HEK293T (cell line): ENCODE measurements at regions not wholly inside any gene's neighbourhood (a gene's known extent, or its start where the extent isn't known, plus 50 kb on each side); places are given as distances from the start of the nearest gene placed in this dataset.

Source experiments
- CTCF ChIA-PET: fragments of 350-600 bp; formaldehyde crosslinking; extraction: SDS; loops from one replicate; lab custom pipeline; 2021; ENCODE audit warnings: antibody characterized with exemption, inconsistent platforms; lab: Yijun Ruan, JAX
- POLR2A ChIA-PET: fragments of 350-600 bp; formaldehyde crosslinking; extraction: SDS; loops from one replicate; lab custom pipeline; 2020; ENCODE audit warnings: antibody characterized with exemption, inconsistent platforms; lab: Yijun Ruan, JAX
- DNase-seq: peaks from one replicate; pipeline ENCODE4 v3.0.0; 2012; ENCODE audit warnings: mixed read lengths; ENCODE audit errors: extremely low spot score
- ARNT ChIP-seq: fragments of 450-650 bp; IDR thresholded peaks from 2 replicates; pipeline ENCODE4 v1.6.1; 2017; ENCODE audit warnings: mild to moderate bottlenecking
- BHLHE40 ChIP-seq: fragments of 450-650 bp; IDR thresholded peaks from 2 replicates; pipeline ENCODE4 v1.6.1; 2016; ENCODE audit warnings: mild to moderate bottlenecking, moderate library complexity, borderline replicate concordance
- CTBP1 ChIP-seq: fragments of 450-650 bp; IDR thresholded peaks from 2 replicates; pipeline ENCODE4 v1.6.1; 2016; ENCODE audit warnings: borderline replicate concordance
- ELF4 ChIP-seq: fragments of 450-650 bp; IDR thresholded peaks from 2 replicates; pipeline ENCODE4 v1.6.1; 2017; ENCODE audit warnings: antibody characterized with exemption
- FOXA1 ChIP-seq: fragments of 450-650 bp; IDR thresholded peaks from 2 replicates; pipeline ENCODE4 v1.6.1; 2016; ENCODE audit warnings: mild to moderate bottlenecking
- FOXK2 ChIP-seq: fragments of 450-650 bp; IDR thresholded peaks from 2 replicates; pipeline ENCODE4 v1.6.1; 2016; ENCODE audit warnings: mild to moderate bottlenecking
- FOXM1 ChIP-seq: fragments of 450-650 bp; IDR thresholded peaks from 2 replicates; pipeline ENCODE4 v1.6.1; 2017; ENCODE audit warnings: mild to moderate bottlenecking, borderline replicate concordance
- HDGF ChIP-seq: fragments of 450-650 bp; IDR thresholded peaks from 2 replicates; pipeline ENCODE4 v1.6.1; 2017; ENCODE audit warnings: antibody characterized with exemption, borderline replicate concordance
- L3MBTL2 ChIP-seq: fragments of 450-650 bp; conservative IDR thresholded peaks from 2 replicates; pipeline ENCODE4 v1.6.1; 2016; ENCODE audit warnings: mild to moderate bottlenecking
- LEF1 ChIP-seq: fragments of 450-650 bp; IDR thresholded peaks from 2 replicates; pipeline ENCODE4 v1.6.1; 2017; ENCODE audit warnings: mild to moderate bottlenecking, borderline replicate concordance
- NFRKB ChIP-seq: fragments of 450-650 bp; IDR thresholded peaks from 2 replicates; pipeline ENCODE4 v1.6.1; 2016; ENCODE audit warnings: mild to moderate bottlenecking, moderate library complexity
- PKNOX1 ChIP-seq: fragments of 450-650 bp; IDR thresholded peaks from 2 replicates; pipeline ENCODE4 v1.6.1; 2016
- SP1 ChIP-seq: fragments of 450-650 bp; IDR thresholded peaks from 2 replicates; pipeline ENCODE4 v1.6.1; 2017
- SUZ12 ChIP-seq: fragments of 450-650 bp; IDR thresholded peaks from 2 replicates; pipeline ENCODE4 v1.6.1; 2016; ENCODE audit warnings: mild to moderate bottlenecking
- TARDBP ChIP-seq: fragments of 450-650 bp; IDR thresholded peaks from 2 replicates; pipeline ENCODE4 v1.6.1; 2016
- ZNF384 ChIP-seq: fragments of 450-650 bp; IDR thresholded peaks from 2 replicates; pipeline ENCODE4 v1.6.1; 2016

DNA sequence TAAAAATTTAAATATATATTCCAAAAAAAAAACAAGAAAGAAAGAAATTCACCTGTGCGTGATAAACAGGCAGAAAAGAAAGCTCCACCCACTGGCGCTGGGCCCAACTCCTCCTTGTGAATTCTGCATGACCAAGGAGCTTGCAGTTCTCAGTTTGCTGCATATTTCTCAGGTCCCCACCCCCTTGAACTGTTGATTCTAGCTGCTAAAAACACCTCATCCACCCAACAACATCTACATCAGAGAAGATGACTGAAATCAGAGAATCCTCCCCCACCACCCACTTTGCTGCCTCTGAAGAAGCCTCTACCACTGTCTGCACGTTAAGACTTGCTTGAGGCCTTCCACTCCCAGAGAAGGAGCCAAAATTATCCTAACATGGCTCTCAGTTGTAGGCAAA is 104.8 kb downstream of the RGS2 start:
- DNase-seq: no peak
- ChIA-PET CTCF (no interaction called here), POLR2A (no interaction called here)
- no peak for TF ChIP-seq HDGF

DNA sequence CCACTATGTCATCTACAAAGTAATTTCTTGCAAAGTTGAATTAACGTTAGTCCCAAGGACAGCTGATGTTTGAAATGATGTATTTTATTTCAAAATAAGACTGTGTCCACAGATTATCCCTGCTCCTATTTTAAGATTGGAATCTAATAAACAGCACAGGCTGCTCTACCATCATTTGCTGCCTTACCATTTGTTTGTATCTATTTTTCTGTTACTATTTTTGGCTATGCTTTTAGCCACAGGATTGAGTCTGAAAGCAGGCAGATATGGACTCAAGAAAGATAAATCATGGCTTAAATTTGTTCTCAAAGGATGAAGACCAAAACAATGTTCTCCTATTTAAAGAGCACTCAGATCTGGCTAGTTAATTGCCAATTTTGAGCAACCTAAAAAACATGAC is 105.3 kb downstream of the RGS2 start:
- CTCF ChIA-PET: no interaction called here
- no peak for TF ChIP-seq SUZ12
- TF ChIP-seq FOXK2: no peak
- no peak for TF ChIP-seq PKNOX1
- no peak for TF ChIP-seq SP1
- TF ChIP-seq FOXM1: no peak
- no peak for TF ChIP-seq BHLHE40
- no peak for TF ChIP-seq NFRKB
- no peak for TF ChIP-seq ELF4
- no peak for TF ChIP-seq FOXA1
- TF ChIP-seq LEF1: no peak
- TF ChIP-seq L3MBTL2: no peak
- no peak for TF ChIP-seq TARDBP
- TF ChIP-seq HDGF: no peak
- POLR2A ChIA-PET: no interaction called here
- DNase-seq: no peak

- POLR2A ChIA-PET: no interaction called here
Observed at GRCh38 chr1:192914696-192915095, 105.9 kb downstream of the RGS2 start.

DNA sequence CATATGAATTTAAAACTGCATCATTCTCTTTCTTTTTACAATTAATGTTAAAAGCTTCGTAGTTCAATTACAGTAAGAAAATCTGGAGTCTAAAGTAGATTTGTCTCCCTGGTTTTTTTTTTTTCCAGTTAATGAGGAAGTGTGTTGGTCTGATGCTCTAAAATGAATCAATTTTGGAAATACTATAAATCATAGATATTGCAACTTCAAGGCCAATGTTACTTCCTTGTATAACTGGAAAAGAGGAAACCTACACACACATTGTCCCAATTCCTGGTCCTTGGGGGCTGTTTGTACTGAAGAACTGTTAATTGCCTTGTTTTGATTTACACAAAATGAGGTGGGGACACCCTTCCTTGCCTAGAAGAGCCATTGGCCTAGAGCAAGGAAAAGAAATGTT is 107.2 kb downstream of the RGS2 start:
- POLR2A ChIA-PET: no interaction called here
- TF ChIP-seq FOXK2 (no peak), L3MBTL2 (no peak), ELF4 (no peak), FOXA1 (no peak)
- DNase-seq: no peak
- CTCF ChIA-PET: no interaction called here

More at GRCh38 chr1:192914696-192915095, 105.9 kb downstream of the RGS2 start:
- no peak for DNase-seq
- TF ChIP-seq FOXM1: no peak
- TF ChIP-seq L3MBTL2: no peak
- TF ChIP-seq FOXK2: no peak
- TF ChIP-seq NFRKB: no peak
- CTCF ChIA-PET: no interaction called here

GRCh38 chr1:192918259-192918658 is 109.4 kb downstream of the RGS2 start:
- DNase-seq: no peak
- ChIA-PET POLR2A (no interaction called here), CTCF (no interaction called here)
- TF ChIP-seq LEF1 (no peak), BHLHE40 (no peak), ELF4 (no peak), ZNF384 (no peak), FOXK2 (no peak)

DNA sequence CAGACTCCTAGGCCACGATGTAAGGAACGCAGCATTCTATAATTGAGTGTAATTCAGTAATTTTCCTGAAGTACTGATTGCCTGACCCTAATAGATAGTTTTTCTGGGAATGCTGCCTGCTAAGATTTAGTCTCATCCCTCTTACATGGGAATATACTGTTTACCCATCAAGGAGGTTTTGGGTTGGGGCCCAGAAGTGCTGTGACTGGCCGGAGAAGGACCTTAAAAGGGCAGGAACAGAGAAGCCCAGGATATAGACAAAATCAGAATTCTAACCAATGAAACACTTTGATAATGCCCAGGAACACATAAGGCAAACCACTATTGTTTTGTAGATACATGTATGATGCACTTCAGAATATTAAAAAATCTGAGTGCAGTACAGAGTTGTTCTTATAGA is 111.6 kb downstream of the RGS2 start:
- POLR2A ChIA-PET: no interaction called here
- no peak for TF ChIP-seq FOXK2
- TF ChIP-seq ZNF384: no peak
- TF ChIP-seq L3MBTL2: no peak
- no peak for TF ChIP-seq NFRKB
- TF ChIP-seq SP1: no peak
- TF ChIP-seq FOXA1: no peak
- no peak for TF ChIP-seq CTBP1
- DNase-seq: no peak
- CTCF ChIA-PET: no interaction called here

GRCh38 chr1:192925609-192926008 is 116.8 kb downstream of the RGS2 start:
- TF ChIP-seq FOXA1 (no peak), ARNT (no peak), L3MBTL2 (no peak), BHLHE40 (no peak), ZNF384 (no peak), LEF1 (no peak), SUZ12 (no peak), PKNOX1 (no peak), TARDBP (no peak), NFRKB (no peak), HDGF (no peak), SP1 (no peak), FOXM1 (no peak), ELF4 (no peak), FOXK2 (no peak), CTBP1 (no peak)
- CTCF ChIA-PET: interaction anchor here (0.8 kb wide), 1 partner anchor 16 kb away, joined by 3 read pairs; no protein-coding TSS in a partner anchor
- POLR2A ChIA-PET: no interaction called here
- no peak for DNase-seq

DNA sequence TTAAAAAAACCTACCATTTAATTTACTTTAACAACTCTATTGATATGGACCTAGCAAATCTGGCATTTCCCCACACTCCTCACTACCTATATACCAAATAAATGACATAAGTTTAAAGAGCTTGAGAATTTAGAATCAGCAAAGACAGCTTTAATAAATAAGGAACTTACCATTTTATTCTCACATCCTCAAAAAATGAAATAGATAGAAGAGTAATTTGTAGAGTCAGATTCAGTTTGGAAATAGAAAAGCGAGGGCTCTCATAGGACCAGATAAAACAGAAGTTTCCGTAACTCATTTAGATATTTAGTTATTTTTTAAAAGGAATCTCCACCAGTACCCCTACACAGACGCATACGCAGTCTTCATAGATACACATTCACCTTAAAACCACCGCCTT is 117.9 kb downstream of the RGS2 start:
- POLR2A ChIA-PET: no interaction called here
- CTCF ChIA-PET: no interaction called here
- DNase-seq: no peak
- no peak for TF ChIP-seq L3MBTL2
- no peak for TF ChIP-seq SUZ12
- no peak for TF ChIP-seq HDGF
- no peak for TF ChIP-seq SP1
- no peak for TF ChIP-seq BHLHE40
- TF ChIP-seq ZNF384: no peak
- TF ChIP-seq PKNOX1: no peak
